Activated T-cell treated with anti-CD3 and anti-CD28 coated beads, Interleukin-2, amount 50 U/mL, for 24 hours (primary cell): ENCODE measurements at regions not wholly inside any gene's neighbourhood (a gene's known extent, or its start where the extent isn't known, plus 50 kb on each side); places are given as distances from the start of the nearest gene placed in this dataset.

ENCODE experiments used
- DNase-seq: peaks from one replicate; pipeline ENCODE4 v3.0.0-alpha.2; 2020
- H3K27ac Mint-ChIP-seq: 2 replicates; pipeline ENCODE4 v1.8.0; 2020; ENCODE audit warnings: mild to moderate bottlenecking, mixed read lengths
- H3K27me3 Mint-ChIP-seq: 2 replicates; pipeline ENCODE4 v1.8.0; 2020; ENCODE audit warnings: mixed read lengths
- H3K36me3 Mint-ChIP-seq: 2 replicates; pipeline ENCODE4 v1.8.0; 2020; ENCODE audit warnings: low read depth, mixed read lengths
- H3K4me1 Mint-ChIP-seq: 2 replicates; pipeline ENCODE4 v1.8.0; 2020; ENCODE audit warnings: low read depth, mixed read lengths
- H3K4me3 Mint-ChIP-seq: 2 replicates; pipeline ENCODE4 v1.8.0; 2020; ENCODE audit warnings: mild to moderate bottlenecking, moderate library complexity, mixed read lengths
- H3K9me3 Mint-ChIP-seq: 2 replicates; pipeline ENCODE4 v1.8.0; 2020; ENCODE audit warnings: mixed read lengths

- Mint-ChIP-seq H3K27me3 (peaks cover 68% of the 10 kb centered on the region), H3K9me3 (no peaks in the 10 kb centered on the region), H3K4me1 (no peaks in the 10 kb centered on the region), H3K27ac (no peak overlapping the region), H3K36me3 (no peaks in the 10 kb centered on the region), H3K4me3 (no peak overlapping the region)
- DNase-seq: no peak
Measured at GRCh38 chr14:62126879-62127478, 364.8 kb downstream of the SNAPC1 start.

GRCh38 chr14:62130441-62130840 is 368.2 kb downstream of the SNAPC1 start:
- H3K36me3 Mint-ChIP-seq: no peaks in the 10 kb centered on the region
- DNase-seq: no peak
- no peak overlapping the region for H3K27ac Mint-ChIP-seq
- H3K4me3 Mint-ChIP-seq: no peak overlapping the region
- no peaks in the 10 kb centered on the region for H3K9me3 Mint-ChIP-seq
- H3K27me3 Mint-ChIP-seq: peaks cover 71% of the 10 kb centered on the region
- no peaks in the 10 kb centered on the region for H3K4me1 Mint-ChIP-seq

GRCh38 chr14:62133776-62134550 is 371.7 kb downstream of the SNAPC1 start:
- Mint-ChIP-seq H3K9me3 (no peaks in the 10 kb centered on the region), H3K4me1 (no peaks in the 10 kb centered on the region), H3K27ac (no peak overlapping the region), H3K4me3 (no peak overlapping the region), H3K36me3 (no peaks in the 10 kb centered on the region), H3K27me3 (peaks cover 63% of the 10 kb centered on the region)
- DNase-seq: no peak

GRCh38 chr14:62138593-62138992 is 376.4 kb downstream of the SNAPC1 start:
- no peak for DNase-seq
- H3K9me3 Mint-ChIP-seq: no peaks in the 10 kb centered on the region
- H3K4me1 Mint-ChIP-seq: no peaks in the 10 kb centered on the region
- H3K4me3 Mint-ChIP-seq: no peak overlapping the region
- no peak overlapping the region for H3K27ac Mint-ChIP-seq
- H3K36me3 Mint-ChIP-seq: no peaks in the 10 kb centered on the region
- H3K27me3 Mint-ChIP-seq: peaks cover 48% of the 10 kb centered on the region

GRCh38 chr14:62141139-62141538 is 378.9 kb downstream of the SNAPC1 start:
- Mint-ChIP-seq H3K27ac (no peak overlapping the region), H3K4me3 (no peak overlapping the region), H3K9me3 (peaks cover 2% of the 10 kb centered on the region), H3K4me1 (no peaks in the 10 kb centered on the region), H3K27me3 (peaks cover 40% of the 10 kb centered on the region), H3K36me3 (no peaks in the 10 kb centered on the region)
- no peak for DNase-seq

GRCh38 chr14:62143245-62143644 is 381.0 kb downstream of the SNAPC1 start:
- no peak for DNase-seq
- Mint-ChIP-seq H3K9me3 (peaks cover 18% of the 10 kb centered on the region), H3K27me3 (peaks cover 28% of the 10 kb centered on the region), H3K4me1 (no peaks in the 10 kb centered on the region), H3K27ac (no peak overlapping the region), H3K36me3 (no peaks in the 10 kb centered on the region), H3K4me3 (no peak overlapping the region)

- no peak for DNase-seq
- Mint-ChIP-seq H3K4me3 (no peak overlapping the region), H3K9me3 (peaks cover 26% of the 10 kb centered on the region), H3K36me3 (no peaks in the 10 kb centered on the region), H3K27me3 (peaks cover 24% of the 10 kb centered on the region), H3K27ac (no peak overlapping the region), H3K4me1 (no peaks in the 10 kb centered on the region)
Measured at GRCh38 chr14:62144863-62145262, 382.6 kb downstream of the SNAPC1 start.

- DNase-seq: no peak
- Mint-ChIP-seq H3K27me3 (peaks cover 19% of the 10 kb centered on the region), H3K36me3 (no peaks in the 10 kb centered on the region), H3K4me3 (no peak overlapping the region), H3K9me3 (peaks cover 26% of the 10 kb centered on the region), H3K4me1 (no peaks in the 10 kb centered on the region), H3K27ac (no peak overlapping the region)
Measured at GRCh38 chr14:62146030-62146429, 383.8 kb downstream of the SNAPC1 start.

- DNase-seq: no peak
- H3K4me1 Mint-ChIP-seq: no peaks in the 10 kb centered on the region
- H3K4me3 Mint-ChIP-seq: no peak overlapping the region
- no peaks in the 10 kb centered on the region for H3K36me3 Mint-ChIP-seq
- no peaks in the 10 kb centered on the region for H3K9me3 Mint-ChIP-seq
- H3K27me3 Mint-ChIP-seq: peaks cover 36% of the 10 kb centered on the region
- no peak overlapping the region for H3K27ac Mint-ChIP-seq
Measured at GRCh38 chr14:62156052-62156451, 393.8 kb downstream of the SNAPC1 start.

- Mint-ChIP-seq H3K36me3 (no peaks in the 10 kb centered on the region), H3K4me1 (no peaks in the 10 kb centered on the region), H3K9me3 (no peaks in the 10 kb centered on the region), H3K27ac (no peak overlapping the region), H3K27me3 (peaks cover 50% of the 10 kb centered on the region), H3K4me3 (no peak overlapping the region)
- DNase-seq: no peak
Measured at GRCh38 chr14:62158779-62159178, 396.6 kb downstream of the SNAPC1 start.

- Mint-ChIP-seq H3K27me3 (peaks cover 55% of the 10 kb centered on the region), H3K27ac (no peak overlapping the region), H3K36me3 (no peaks in the 10 kb centered on the region), H3K4me3 (no peak overlapping the region), H3K4me1 (no peaks in the 10 kb centered on the region), H3K9me3 (no peaks in the 10 kb centered on the region)
- DNase-seq: no peak
Measured at GRCh38 chr14:62159314-62159713, 397.1 kb downstream of the SNAPC1 start.

GRCh38 chr14:62162998-62163589 is 400.9 kb downstream of the SNAPC1 start:
- H3K9me3 Mint-ChIP-seq: no peaks in the 10 kb centered on the region
- H3K4me1 Mint-ChIP-seq: no peaks in the 10 kb centered on the region
- H3K27ac Mint-ChIP-seq: no peak overlapping the region
- H3K27me3 Mint-ChIP-seq: peaks cover 45% of the 10 kb centered on the region
- DNase-seq: no peak
- no peaks in the 10 kb centered on the region for H3K36me3 Mint-ChIP-seq
- no peak overlapping the region for H3K4me3 Mint-ChIP-seq

- no peak for DNase-seq
- Mint-ChIP-seq H3K36me3 (no peaks in the 10 kb centered on the region), H3K4me3 (no peak overlapping the region), H3K9me3 (no peaks in the 10 kb centered on the region), H3K4me1 (no peaks in the 10 kb centered on the region), H3K27me3 (peaks cover 15% of the 10 kb centered on the region), H3K27ac (no peak overlapping the region)
Measured at GRCh38 chr14:62168564-62169155, 406.4 kb downstream of the SNAPC1 start.

GRCh38 chr14:62179367-62180018 is 417.3 kb downstream of the SNAPC1 start:
- Mint-ChIP-seq H3K4me1 (no peaks in the 10 kb centered on the region), H3K9me3 (no peaks in the 10 kb centered on the region), H3K36me3 (no peaks in the 10 kb centered on the region), H3K27ac (no peak overlapping the region), H3K4me3 (no peak overlapping the region), H3K27me3 (peaks cover 25% of the 10 kb centered on the region)
- no peak for DNase-seq
